ENCODE measurements at regions not wholly inside any gene's neighbourhood (a gene's known extent, or its start where the extent isn't known, plus 50 kb on each side); places are given as distances from the start of the nearest gene placed in this dataset.

- peak; percentile 29 to 63 for TF ChIP-seq CTCF (conservative IDR thresholded peaks at IDR 0.05; ENCODE audit: low read depth in 2 of 2)
- TF ChIP-seq POLR2AphosphoS5 (IDR thresholded peaks at IDR 0.05; ENCODE audit: low read depth): no peak
These were observed 335.6 kb downstream of the TUSC7 start for GRCh38 chr3:117045143-117045542.

All from GM23338 (cell line).